Colonic mucosa (tissue), 4 donors: ENCODE measurements at regions not wholly inside any gene's neighbourhood (a gene's known extent, or its start where the extent isn't known, plus 50 kb on each side); places are given as distances from the start of the nearest gene placed in this dataset.

ENCODE experiments used
- DNase-seq: peaks from one replicate; pipeline ENCODE4 v3.0.0-alpha.2; 2020
- H3K27ac ChIP-seq: fragments of 200-600 bp; one replicate; pipeline ENCODE4 v1.8.0; 2021
- H3K27me3 ChIP-seq: fragments of 200-600 bp; one replicate; pipeline ENCODE4 v1.8.0; 2021
- H3K36me3 ChIP-seq: fragments of 200-600 bp; one replicate; pipeline ENCODE4 v1.8.0; 2021
- H3K4me1 ChIP-seq: fragments of 200-600 bp; one replicate; pipeline ENCODE4 v1.8.0; 2021; ENCODE audit warnings: mild to moderate bottlenecking
- H3K4me3 ChIP-seq: fragments of 200-600 bp; one replicate; pipeline ENCODE4 v1.8.0; 2021
- H3K9ac ChIP-seq, 2 donors: one replicate each; pipeline ENCODE4 v1.7.0; 2013; ENCODE audit warnings: control low read depth in 2 of 2, low read depth in 2 of 2, low read length in 2 of 2
- H3K9me3 ChIP-seq: fragments of 200-600 bp; one replicate; pipeline ENCODE4 v1.8.0; 2021
- CTCF ChIP-seq: fragments of 200-600 bp; IDR thresholded peaks from one replicate; pipeline ENCODE4 v1.8.0; 2022; ENCODE audit warnings: antibody characterized with exemption, mild to moderate bottlenecking
- intact Hi-C: fragments of 100-400 bp; cut with DNase I; formaldehyde crosslinking; loops from one replicate; pipeline ENCODE4 v1.14.1; 2022
- donor health status: healthy.
- donor health status: DM: no; HTN: no; CAD: no.
- donor health status: DM: no; HTN: no; CAD: no.

- H3K9ac ChIP-seq, result no peak overlapping the region
- intact Hi-C loops, result no loop called here
- no peaks in the 10 kb centered on the region for H3K9me3 ChIP-seq
- H3K36me3 ChIP-seq, result no peaks in the 10 kb centered on the region
- H3K4me3 ChIP-seq, result no peak overlapping the region
- H3K27me3 ChIP-seq, result no peaks in the 10 kb centered on the region
- no peaks in the 10 kb centered on the region for H3K4me1 ChIP-seq
- TF ChIP-seq CTCF, result no peak
- H3K27ac ChIP-seq, result no peak overlapping the region
- no peak for DNase-seq
Measured at GRCh38 chr13:46490129-46490528, 62.8 kb upstream of the LRCH1 start.

GRCh38 chr13:46489586-46490023 is 63.4 kb upstream of the LRCH1 start:
- Histone ChIP-seq H3K9me3 (no peaks in the 10 kb centered on the region), H3K9ac (no peak overlapping the region), H3K4me1 (no peaks in the 10 kb centered on the region), H3K4me3 (no peak overlapping the region), H3K27me3 (no peaks in the 10 kb centered on the region), H3K27ac (no peak overlapping the region), H3K36me3 (no peaks in the 10 kb centered on the region)
- intact Hi-C loops, result no loop called here
- TF ChIP-seq CTCF, result no peak
- no peak for DNase-seq

- Histone ChIP-seq H3K4me3 (no peak overlapping the region), H3K9me3 (no peaks in the 10 kb centered on the region), H3K36me3 (no peaks in the 10 kb centered on the region), H3K27ac (no peak overlapping the region), H3K4me1 (no peaks in the 10 kb centered on the region), H3K9ac (no peak overlapping the region), H3K27me3 (no peaks in the 10 kb centered on the region)
- TF ChIP-seq CTCF, result no peak
- intact Hi-C loops, result no loop called here
- DNase-seq, result no peak
Measured at GRCh38 chr13:46487748-46488147, 65.2 kb upstream of the LRCH1 start.

GRCh38 chr13:46486270-46486669 is 66.7 kb upstream of the LRCH1 start:
- no peak for TF ChIP-seq CTCF
- Histone ChIP-seq H3K9ac (no peak overlapping the region), H3K4me3 (no peak overlapping the region), H3K27ac (no peak overlapping the region), H3K27me3 (no peaks in the 10 kb centered on the region), H3K4me1 (no peaks in the 10 kb centered on the region), H3K36me3 (no peaks in the 10 kb centered on the region), H3K9me3 (no peaks in the 10 kb centered on the region)
- intact Hi-C loops, result no loop called here
- no peak for DNase-seq

- DNase-seq, result no peak
- Histone ChIP-seq H3K9me3 (no peaks in the 10 kb centered on the region), H3K36me3 (no peaks in the 10 kb centered on the region), H3K4me1 (no peaks in the 10 kb centered on the region), H3K27ac (no peak overlapping the region), H3K4me3 (no peak overlapping the region), H3K9ac (no peak overlapping the region), H3K27me3 (no peaks in the 10 kb centered on the region)
- TF ChIP-seq CTCF, result no peak
- intact Hi-C loops, result no loop called here
Measured at GRCh38 chr13:46484561-46484960, 68.4 kb upstream of the LRCH1 start.

- no peak overlapping the region for H3K27ac ChIP-seq
- H3K4me3 ChIP-seq, result no peak overlapping the region
- no peak for DNase-seq
- no peak for TF ChIP-seq CTCF
- intact Hi-C loops, result no loop called here
- no peaks in the 10 kb centered on the region for H3K27me3 ChIP-seq
- no peaks in the 10 kb centered on the region for H3K36me3 ChIP-seq
- H3K9me3 ChIP-seq, result no peaks in the 10 kb centered on the region
- no peaks in the 10 kb centered on the region for H3K4me1 ChIP-seq
- H3K9ac ChIP-seq, result no peak overlapping the region
Measured at GRCh38 chr13:46481166-46481565, 71.8 kb upstream of the LRCH1 start.
